HG03045 (cell line): ENCODE measurements at regions not wholly inside any gene's neighbourhood (a gene's known extent, or its start where the extent isn't known, plus 50 kb on each side); places are given as distances from the start of the nearest gene placed in this dataset.

Experiments
- ATAC-seq: cut with Tn5 transposase; IDR thresholded peaks from one replicate; pipeline ENCODE4 v1.9.1; 2021; ENCODE audit warnings: mild to moderate bottlenecking, moderate library complexity; ENCODE audit not compliant: unreplicated experiment

GRCh38 chr13:61761690-61762089 is 346.0 kb upstream of the PCDH20 start:
- ATAC-seq = no peak

GRCh38 chr13:61760102-61760501 is 344.5 kb upstream of the PCDH20 start:
- ATAC-seq = no peak

GRCh38 chr13:61756031-61756430 is 340.4 kb upstream of the PCDH20 start:
- no peak for ATAC-seq

- ATAC-seq = no peak
Observed at GRCh38 chr13:61751039-61751438, 335.4 kb upstream of the PCDH20 start.

GRCh38 chr13:61738236-61738750 is 322.6 kb upstream of the PCDH20 start:
- ATAC-seq = no peak

- ATAC-seq = no peak
Observed at GRCh38 chr13:61734683-61735082, 319.0 kb upstream of the PCDH20 start.

- ATAC-seq = no peak
Observed at GRCh38 chr13:61728471-61728870, 312.8 kb upstream of the PCDH20 start.

- ATAC-seq = no peak
Observed at GRCh38 chr13:61727767-61728166, 312.1 kb upstream of the PCDH20 start.

- no peak for ATAC-seq
Observed at GRCh38 chr13:61725806-61726205, 310.2 kb upstream of the PCDH20 start.

- no peak for ATAC-seq
Observed at GRCh38 chr13:61722119-61722518, 306.5 kb upstream of the PCDH20 start.

- no peak for ATAC-seq
Observed at GRCh38 chr13:61712621-61713020, 297.0 kb upstream of the PCDH20 start.

- no peak for ATAC-seq
Observed at GRCh38 chr13:61709258-61709657, 293.6 kb upstream of the PCDH20 start.

- no peak for ATAC-seq
Observed at GRCh38 chr13:61706899-61707298, 291.2 kb upstream of the PCDH20 start.

- no peak for ATAC-seq
Observed at GRCh38 chr13:61700620-61701019, 285.0 kb upstream of the PCDH20 start.

- ATAC-seq = no peak
Observed at GRCh38 chr13:61700181-61700580, 284.5 kb upstream of the PCDH20 start.

GRCh38 chr13:61696676-61697075 is 281.0 kb upstream of the PCDH20 start:
- ATAC-seq = no peak

GRCh38 chr13:61695147-61695546 is 279.5 kb upstream of the PCDH20 start:
- ATAC-seq = no peak

- ATAC-seq = no peak
Observed at GRCh38 chr13:61692691-61693090, 277.0 kb upstream of the PCDH20 start.

- no peak for ATAC-seq
Observed at GRCh38 chr13:61685682-61686012, 270.0 kb upstream of the PCDH20 start.

GRCh38 chr13:61684976-61685681 is 269.5 kb upstream of the PCDH20 start:
- no peak for ATAC-seq

GRCh38 chr13:61672756-61673155 is 257.1 kb upstream of the PCDH20 start:
- ATAC-seq = no peak

GRCh38 chr13:61670384-61671161 is 254.9 kb upstream of the PCDH20 start:
- ATAC-seq = no peak
